ENCODE measurements at regions not wholly inside any gene's neighbourhood (a gene's known extent, or its start where the extent isn't known, plus 50 kb on each side); places are given as distances from the start of the nearest gene placed in this dataset.

DNA sequence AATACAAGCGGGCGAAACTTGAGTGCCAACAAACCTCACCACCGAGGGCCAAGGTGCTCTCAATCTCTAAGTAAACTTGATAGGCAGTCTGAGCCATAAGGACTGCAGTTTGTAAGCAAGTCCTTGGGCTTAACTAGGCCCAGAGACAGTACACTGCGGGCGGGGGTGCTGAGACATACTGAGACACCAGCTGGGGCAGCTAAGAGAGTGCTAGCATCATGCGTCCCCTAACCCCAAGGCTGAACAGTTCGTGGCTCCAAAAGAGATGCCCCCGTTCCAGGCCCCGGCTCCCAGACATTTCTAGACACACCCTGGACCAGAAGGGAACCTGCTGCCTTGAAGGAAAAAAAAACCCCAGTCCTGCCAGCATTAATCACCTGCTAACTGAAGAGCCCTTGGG lies 126.8 kb upstream of the PRDX4 start:
- CTCF ChIA-PET = no interaction called here
- no peak overlapping the region for H2AFZ ChIP-seq
- no peaks in the 10 kb centered on the region for H3K36me3 ChIP-seq (ENCODE audit: low read depth)
- no peak overlapping the region for H3K4me3 ChIP-seq
- H3K9me3 ChIP-seq (ENCODE audit: insufficient read depth, low read depth) = no peaks in the 10 kb centered on the region
- H3K79me2 ChIP-seq (ENCODE audit: low read depth) = no peaks in the 10 kb centered on the region
- BruUV-seq (replicated peaks) = no TSS peak
- DNase-seq = no peak
- no peaks in the 10 kb centered on the region for H3K9me2 ChIP-seq (ENCODE audit: insufficient read depth)
- H3K27me3 ChIP-seq (ENCODE audit: insufficient read depth, low read depth) = no peaks in the 10 kb centered on the region
- no peaks in the 10 kb centered on the region for H3F3A ChIP-seq (ENCODE audit: insufficient read depth, low read depth)
- no peak for TF ChIP-seq EZH2 (IDR thresholded peaks at IDR 0.05; ENCODE audit: low read depth)
- TF ChIP-seq, protein P1, sequence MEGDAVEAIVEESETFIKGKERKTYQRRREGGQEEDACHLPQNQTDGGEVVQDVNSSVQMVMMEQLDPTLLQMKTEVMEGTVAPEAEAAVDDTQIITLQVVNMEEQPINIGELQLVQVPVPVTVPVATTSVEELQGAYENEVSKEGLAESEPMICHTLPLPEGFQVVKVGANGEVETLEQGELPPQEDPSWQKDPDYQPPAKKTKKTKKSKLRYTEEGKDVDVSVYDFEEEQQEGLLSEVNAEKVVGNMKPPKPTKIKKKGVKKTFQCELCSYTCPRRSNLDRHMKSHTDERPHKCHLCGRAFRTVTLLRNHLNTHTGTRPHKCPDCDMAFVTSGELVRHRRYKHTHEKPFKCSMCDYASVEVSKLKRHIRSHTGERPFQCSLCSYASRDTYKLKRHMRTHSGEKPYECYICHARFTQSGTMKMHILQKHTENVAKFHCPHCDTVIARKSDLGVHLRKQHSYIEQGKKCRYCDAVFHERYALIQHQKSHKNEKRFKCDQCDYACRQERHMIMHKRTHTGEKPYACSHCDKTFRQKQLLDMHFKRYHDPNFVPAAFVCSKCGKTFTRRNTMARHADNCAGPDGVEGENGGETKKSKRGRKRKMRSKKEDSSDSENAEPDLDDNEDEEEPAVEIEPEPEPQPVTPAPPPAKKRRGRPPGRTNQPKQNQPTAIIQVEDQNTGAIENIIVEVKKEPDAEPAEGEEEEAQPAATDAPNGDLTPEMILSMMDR (conservative IDR thresholded peaks at IDR 0.05) = no peak
- no peak overlapping the region for H3K4me2 ChIP-seq
- POLR2A ChIA-PET (ENCODE audit: unreplicated experiment) = no interaction called here
- intact Hi-C loops (cut with micrococcal nuclease; ENCODE audit: unreplicated experiment) = no loop called here
- no peak overlapping the region for H3K27ac ChIP-seq
- H3K4me1 ChIP-seq (replicated peaks; ENCODE audit: insufficient read depth) = no peaks in the 10 kb centered on the region
- no peaks in the 10 kb centered on the region for H4K20me1 ChIP-seq (ENCODE audit: insufficient read depth)

GRCh38 chrX:23548164-23548563 lies 119.1 kb upstream of the PRDX4 start:
- CTCF ChIA-PET = no interaction called here
- intact Hi-C loops (cut with micrococcal nuclease; ENCODE audit: unreplicated experiment) = no loop called here

DNA sequence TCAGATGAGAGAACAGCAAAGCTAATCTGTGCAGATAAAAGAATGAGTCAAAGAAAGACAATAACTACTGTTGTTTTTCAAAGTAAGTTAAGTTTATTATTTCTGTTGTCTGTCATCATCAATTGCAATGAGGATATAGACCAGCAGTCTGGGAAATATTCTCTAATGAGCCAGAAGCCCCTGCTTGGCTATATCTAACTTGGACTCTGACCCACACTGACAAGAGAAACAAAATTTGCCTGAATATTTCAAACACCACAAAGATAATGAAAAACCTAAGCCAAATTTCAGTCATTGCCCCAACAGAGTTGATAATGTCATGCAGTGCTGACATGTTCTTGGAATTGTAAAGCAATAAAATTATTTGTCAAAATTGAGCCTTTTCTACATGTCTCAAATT lies 115.0 kb upstream of the PRDX4 start:
- H3K4me3 ChIP-seq = no peak overlapping the region
- H3K9me3 ChIP-seq (ENCODE audit: insufficient read depth, low read depth) = no peaks in the 10 kb centered on the region
- no peaks in the 10 kb centered on the region for H3K36me3 ChIP-seq (ENCODE audit: low read depth)
- no peak for DNase-seq
- no peaks in the 10 kb centered on the region for H3F3A ChIP-seq (ENCODE audit: insufficient read depth, low read depth)
- POLR2A ChIA-PET (ENCODE audit: unreplicated experiment) = no interaction called here
- TF ChIP-seq EZH2 (IDR thresholded peaks at IDR 0.05; ENCODE audit: low read depth) = no peak
- TF ChIP-seq, protein P1 (conservative IDR thresholded peaks at IDR 0.05) = no peak
- no peaks in the 10 kb centered on the region for H3K79me2 ChIP-seq (ENCODE audit: low read depth)
- CTCF ChIA-PET = no interaction called here
- no peak overlapping the region for H3K27ac ChIP-seq
- H4K20me1 ChIP-seq (ENCODE audit: insufficient read depth) = no peaks in the 10 kb centered on the region
- no TSS peak for BruUV-seq (replicated peaks)
- intact Hi-C loops (cut with micrococcal nuclease; ENCODE audit: unreplicated experiment) = loop anchor here (10.0 kb wide), 3 partner anchors 48 to 538 kb away; no protein-coding TSS in a partner anchor
- no peak overlapping the region for H3K4me2 ChIP-seq
- H2AFZ ChIP-seq = no peak overlapping the region
- H3K4me1 ChIP-seq (replicated peaks; ENCODE audit: insufficient read depth) = no peaks in the 10 kb centered on the region
- H3K27me3 ChIP-seq (ENCODE audit: insufficient read depth, low read depth) = no peaks in the 10 kb centered on the region
- H3K9me2 ChIP-seq (ENCODE audit: insufficient read depth) = no peaks in the 10 kb centered on the region

More at GRCh38 chrX:23548164-23548563, 119.1 kb upstream of the PRDX4 start:
- no TSS peak for BruUV-seq (replicated peaks)
- H3K4me1 ChIP-seq (replicated peaks; ENCODE audit: insufficient read depth) = no peaks in the 10 kb centered on the region
- H4K20me1 ChIP-seq (ENCODE audit: insufficient read depth) = no peaks in the 10 kb centered on the region
- no peaks in the 10 kb centered on the region for H3K9me2 ChIP-seq (ENCODE audit: insufficient read depth)
- no peaks in the 10 kb centered on the region for H3K27me3 ChIP-seq (ENCODE audit: insufficient read depth, low read depth)
- DNase-seq = peak in 1 of 2 experiments; percentile 35
- no peak overlapping the region for H2AFZ ChIP-seq
- H3K4me3 ChIP-seq = no peak overlapping the region
- H3K27ac ChIP-seq = no peak overlapping the region
- no peak overlapping the region for H3K4me2 ChIP-seq
- no peaks in the 10 kb centered on the region for H3K79me2 ChIP-seq (ENCODE audit: low read depth)
- no peaks in the 10 kb centered on the region for H3F3A ChIP-seq (ENCODE audit: insufficient read depth, low read depth)
- no peaks in the 10 kb centered on the region for H3K9me3 ChIP-seq (ENCODE audit: insufficient read depth, low read depth)
- POLR2A ChIA-PET (ENCODE audit: unreplicated experiment) = no interaction called here
- H3K36me3 ChIP-seq (ENCODE audit: low read depth) = no peaks in the 10 kb centered on the region
- TF ChIP-seq, protein P1 (conservative IDR thresholded peaks at IDR 0.05) = no peak
- TF ChIP-seq EZH2 (IDR thresholded peaks at IDR 0.05; ENCODE audit: low read depth) = no peak

All from PC-9 (cell line).